SU-DHL-6 (cell line): ENCODE measurements at regions not wholly inside any gene's neighbourhood (a gene's known extent, or its start where the extent isn't known, plus 50 kb on each side); places are given as distances from the start of the nearest gene placed in this dataset.

Source experiments
- CTCF ChIP-seq: fragments of 200-600 bp; sonication (generic); IDR thresholded peaks from one replicate; pipeline ENCODE4 v1.5.1; 2017; ENCODE audit warnings: antibody characterized with exemption, mild to moderate bottlenecking, low read length, moderate library complexity; ENCODE audit not compliant: insufficient read depth, poor library complexity, severe bottlenecking
- EZH2phosphoT487 ChIP-seq: fragments of 200-600 bp; sonication (generic), shearing (Covaris generic); conservative IDR thresholded peaks from 2 replicates; pipeline ENCODE4 v1.6.1; 2018; ENCODE audit warnings: mild to moderate bottlenecking, antibody characterized with exemption, low read length, moderate library complexity, mixed read lengths

GRCh38 chr4:115201042-115201330 lies 87.6 kb upstream of the NDST4 start:
- TF ChIP-seq CTCF (no peak), EZH2phosphoT487 (no peak)
